ENCODE measurements at regions not wholly inside any gene's neighbourhood (a gene's known extent, or its start where the extent isn't known, plus 50 kb on each side); places are given as distances from the start of the nearest gene placed in this dataset.

DNA sequence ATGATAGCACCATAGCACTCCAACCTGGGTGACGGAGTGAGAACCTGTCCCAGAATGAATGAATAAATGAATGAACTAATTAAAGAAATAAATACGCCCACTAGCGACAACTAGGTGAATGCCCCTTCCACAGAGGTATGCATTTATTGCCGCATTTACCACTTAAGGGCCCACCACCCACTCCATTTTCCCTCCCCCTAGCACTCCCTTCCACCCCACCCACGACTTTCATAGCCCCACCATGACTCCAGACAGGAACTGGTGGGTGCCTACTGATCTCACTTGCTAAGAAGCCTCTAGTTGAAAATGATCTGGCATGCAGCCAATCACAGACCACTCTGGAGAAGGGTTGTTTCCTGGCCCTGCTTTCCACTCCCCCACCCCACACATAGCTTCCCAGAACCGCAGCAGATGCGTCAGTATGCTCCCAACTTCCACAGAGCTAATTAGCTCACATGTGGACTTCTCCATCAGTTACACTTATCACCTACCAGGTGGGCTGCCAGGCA, 167.6 kb downstream of the WT1 start:
- H3K9me3 ChIP-seq, result no peaks in the 10 kb centered on the region
- CTCF ChIA-PET, result interaction anchor here (1.1 kb wide), 1 partner anchor 29 kb away, joined by 4 read pairs; no protein-coding TSS in a partner anchor
- FAIRE-seq (no peak), ATAC-seq (no peak), DNase-seq (ENCODE audit: low read depth in 1 of 2, low spot score in 1 of 2) (no peak)
- H3K4me1 ChIP-seq, result no peaks in the 10 kb centered on the region
- WGBS (ENCODE audit: missing lambda C conversion rate), result 65% methylated on average over 7 of the region's 7 CpGs
- H3K27ac ChIP-seq, result no peak overlapping the region
- H3K4me2 ChIP-seq, result no peak overlapping the region
- POLR2A ChIA-PET, result no interaction called here
- TF ChIP-seq MAFK (IDR thresholded peaks at IDR 0.05; ENCODE audit: partially characterized antibody), result no peak
- TF ChIP-seq FOSL2 (IDR thresholded peaks at IDR 0.05), result no peak
- no peak for TF ChIP-seq FOSL2 (CRISPR knock-in tag; IDR thresholded peaks at IDR 0.05)
- TF ChIP-seq HOXA7 (CRISPR knock-in tag; IDR thresholded peaks at IDR 0.05), result no peak
- no peak for TF ChIP-seq SREBF2 (IDR thresholded peaks at IDR 0.05)
- no peak for TF ChIP-seq ZFP36 (IDR thresholded peaks at IDR 0.05; ENCODE audit: borderline replicate concordance, partially characterized antibody)
- no peak for TF ChIP-seq ESRRA (IDR thresholded peaks at IDR 0.05; ENCODE audit: borderline replicate concordance, low read length)
- no peak for TF ChIP-seq CHD4 (IDR thresholded peaks at IDR 0.05; ENCODE audit: borderline replicate concordance)
- TF ChIP-seq RFX5 (IDR thresholded peaks at IDR 0.05), result no peak
- no peak for TF ChIP-seq EHMT2 (IDR thresholded peaks at IDR 0.05; ENCODE audit: low read depth)
- no peak for TF ChIP-seq FOSB (CRISPR knock-in tag; IDR thresholded peaks at IDR 0.05)
- no peak for TF ChIP-seq POLR2AphosphoS2 (conservative IDR thresholded peaks at IDR 0.05; ENCODE audit: low read length)
- TF ChIP-seq FOXS1 (CRISPR knock-in tag; IDR thresholded peaks at IDR 0.05), result no peak
- no peak for TF ChIP-seq EP300 (IDR thresholded peaks at IDR 0.05)
- TF ChIP-seq KDM5A (IDR thresholded peaks at IDR 0.05), result no peak
- no peak for TF ChIP-seq MAZ (IDR thresholded peaks at IDR 0.05; ENCODE audit: borderline replicate concordance, low read depth, low read length)
- no peak for TF ChIP-seq KDM1A (IDR thresholded peaks at IDR 0.05; ENCODE audit: low read depth)
- TF ChIP-seq, protein P1, sequence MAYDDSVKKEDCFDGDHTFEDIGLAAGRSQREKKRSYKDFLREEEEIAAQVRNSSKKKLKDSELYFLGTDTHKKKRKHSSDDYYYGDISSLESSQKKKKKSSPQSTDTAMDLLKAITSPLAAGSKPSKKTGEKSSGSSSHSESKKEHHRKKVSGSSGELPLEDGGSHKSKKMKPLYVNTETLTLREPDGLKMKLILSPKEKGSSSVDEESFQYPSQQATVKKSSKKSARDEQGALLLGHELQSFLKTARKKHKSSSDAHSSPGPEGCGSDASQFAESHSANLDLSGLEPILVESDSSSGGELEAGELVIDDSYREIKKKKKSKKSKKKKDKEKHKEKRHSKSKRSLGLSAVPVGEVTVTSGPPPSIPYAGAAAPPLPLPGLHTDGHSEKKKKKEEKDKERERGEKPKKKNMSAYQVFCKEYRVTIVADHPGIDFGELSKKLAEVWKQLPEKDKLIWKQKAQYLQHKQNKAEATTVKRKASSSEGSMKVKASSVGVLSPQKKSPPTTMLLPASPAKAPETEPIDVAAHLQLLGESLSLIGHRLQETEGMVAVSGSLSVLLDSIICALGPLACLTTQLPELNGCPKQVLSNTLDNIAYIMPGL (CRISPR knock-in tag; IDR thresholded peaks at IDR 0.05; ENCODE audit: borderline replicate concordance), result no peak
- TF ChIP-seq ZC3H11A (IDR thresholded peaks at IDR 0.05), result no peak
- no peak for TF ChIP-seq HDAC2 (IDR thresholded peaks at IDR 0.05)
- no peak overlapping the region for H3K4me3 ChIP-seq

DNA sequence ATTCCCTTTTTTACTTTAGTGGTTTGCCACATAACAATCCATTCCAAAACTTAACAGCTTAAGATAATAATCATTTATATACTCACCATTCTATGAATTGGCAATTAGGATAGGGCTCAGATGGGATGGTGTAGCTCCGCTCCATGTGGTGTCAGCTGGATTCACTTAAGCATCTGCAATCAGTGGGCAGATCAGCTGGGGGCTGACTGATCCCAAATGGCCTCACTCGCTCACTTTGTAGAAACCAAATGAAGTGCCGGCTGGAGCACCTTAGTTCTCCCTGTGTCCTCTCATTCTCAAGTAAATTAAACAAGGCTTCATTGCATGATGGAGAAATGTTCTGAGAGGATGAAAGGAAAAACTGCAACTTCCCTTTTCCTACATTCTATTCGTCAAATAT, 161.4 kb downstream of the WT1 start:
- DNase-seq (ENCODE audit: low read depth in 1 of 2, low spot score in 1 of 2) (no peak), FAIRE-seq (no peak), ATAC-seq (no peak)
- ChIA-PET POLR2A (no interaction called here), CTCF (interaction anchor here (1.5 kb wide), 1 partner anchor 97 kb away, joined by 5 read pairs; no protein-coding TSS in a partner anchor)
- Histone ChIP-seq H3K4me2 (no peak overlapping the region), H3K4me3 (no peak overlapping the region), H3K9me3 (no peaks in the 10 kb centered on the region), H3K27ac (no peak overlapping the region), H3K4me1 (no peaks in the 10 kb centered on the region)
- TF ChIP-seq, protein P1 (CRISPR knock-in tag; IDR thresholded peaks at IDR 0.05; ENCODE audit: borderline replicate concordance), result no peak
- TF ChIP-seq RAD21 (conservative IDR thresholded peaks at IDR 0.05 in 1 of 2, IDR thresholded peaks at IDR 0.05 in 1 of 2) (no peak), JUNB (IDR thresholded peaks at IDR 0.05) (no peak), KDM5A (IDR thresholded peaks at IDR 0.05) (no peak), HOXB5 (CRISPR knock-in tag; IDR thresholded peaks at IDR 0.05) (no peak)
- TF ChIP-seq, protein P2, sequence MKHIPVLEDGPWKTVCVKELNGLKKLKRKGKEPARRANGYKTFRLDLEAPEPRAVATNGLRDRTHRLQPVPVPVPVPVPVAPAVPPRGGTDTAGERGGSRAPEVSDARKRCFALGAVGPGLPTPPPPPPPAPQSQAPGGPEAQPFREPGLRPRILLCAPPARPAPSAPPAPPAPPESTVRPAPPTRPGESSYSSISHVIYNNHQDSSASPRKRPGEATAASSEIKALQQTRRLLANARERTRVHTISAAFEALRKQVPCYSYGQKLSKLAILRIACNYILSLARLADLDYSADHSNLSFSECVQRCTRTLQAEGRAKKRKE (CRISPR knock-in tag; IDR thresholded peaks at IDR 0.05; ENCODE audit: low read depth), result no peak
- 53% methylated on average over 4 of the region's 4 CpGs for WGBS (ENCODE audit: missing lambda C conversion rate)

Measured in A549 (cell line).